NCI-H1930 (cell line): ENCODE measurements at regions not wholly inside any gene's neighbourhood (a gene's known extent, or its start where the extent isn't known, plus 50 kb on each side); places are given as distances from the start of the nearest gene placed in this dataset.

ENCODE experiments used
- DNase-seq, 2 experiments: peaks; one replicate each; lab custom pipeline; 2025; lab: John Stamatoyannopoulos, UW

DNA sequence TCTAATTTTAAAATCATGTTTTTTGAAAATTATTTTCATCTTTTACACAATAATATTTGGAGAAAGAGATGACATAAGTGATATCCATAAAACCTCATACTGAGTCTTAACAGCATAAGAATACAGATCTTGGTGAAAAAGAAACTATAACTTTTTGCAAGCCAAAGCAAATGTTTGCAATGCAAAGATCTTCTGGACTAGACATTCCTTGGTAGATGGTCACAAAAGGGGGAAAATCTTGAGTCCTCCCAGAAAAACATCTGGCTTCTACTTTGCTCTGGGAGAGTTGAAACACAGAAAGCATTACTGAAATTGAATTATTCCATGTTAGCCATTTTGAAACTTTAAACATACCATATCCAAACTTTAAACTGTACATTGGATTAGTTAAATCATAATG lies 308.2 kb downstream of the ANXA1 start:
- no peak for DNase-seq

DNA sequence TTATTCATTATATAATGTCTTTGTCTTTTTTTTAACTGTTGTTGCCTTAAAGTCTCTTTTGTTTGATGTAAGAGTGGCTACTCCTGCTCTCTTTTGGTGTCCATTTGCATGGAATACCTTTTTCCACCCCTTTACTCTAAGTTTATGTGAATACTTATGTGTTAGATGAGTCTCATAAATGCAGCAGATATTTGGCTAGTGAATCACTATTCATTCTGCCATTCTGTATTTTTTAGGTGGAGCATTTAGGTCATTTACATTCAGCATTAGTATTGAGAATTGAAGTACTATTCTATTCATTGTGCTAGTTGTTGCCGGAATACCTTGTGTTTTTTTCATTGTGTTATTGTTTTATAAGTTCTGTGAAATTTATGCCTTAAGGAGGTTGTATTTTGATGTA lies 317.1 kb downstream of the ANXA1 start:
- DNase-seq, result no peak

DNA sequence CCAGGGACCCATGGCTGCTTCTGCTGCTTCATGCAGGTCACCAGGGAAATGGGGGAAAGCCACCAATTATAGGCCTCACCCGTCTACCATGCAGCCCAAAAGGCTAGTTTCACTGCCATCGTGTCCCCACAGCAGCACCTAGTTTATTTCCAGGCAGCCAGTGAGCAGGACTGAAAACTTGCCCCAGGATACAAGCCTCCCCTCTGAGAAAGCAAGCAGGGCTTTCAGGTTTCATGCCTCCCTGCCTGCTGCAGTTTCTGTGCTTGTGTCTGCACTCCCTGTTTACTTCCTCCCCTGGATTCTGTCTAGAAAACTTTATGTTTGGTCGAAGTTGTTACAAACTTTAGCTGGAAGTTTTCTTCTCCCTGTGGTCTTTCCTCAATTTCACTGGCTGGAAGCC lies 319.1 kb downstream of the ANXA1 start:
- DNase-seq, result no peak

DNA sequence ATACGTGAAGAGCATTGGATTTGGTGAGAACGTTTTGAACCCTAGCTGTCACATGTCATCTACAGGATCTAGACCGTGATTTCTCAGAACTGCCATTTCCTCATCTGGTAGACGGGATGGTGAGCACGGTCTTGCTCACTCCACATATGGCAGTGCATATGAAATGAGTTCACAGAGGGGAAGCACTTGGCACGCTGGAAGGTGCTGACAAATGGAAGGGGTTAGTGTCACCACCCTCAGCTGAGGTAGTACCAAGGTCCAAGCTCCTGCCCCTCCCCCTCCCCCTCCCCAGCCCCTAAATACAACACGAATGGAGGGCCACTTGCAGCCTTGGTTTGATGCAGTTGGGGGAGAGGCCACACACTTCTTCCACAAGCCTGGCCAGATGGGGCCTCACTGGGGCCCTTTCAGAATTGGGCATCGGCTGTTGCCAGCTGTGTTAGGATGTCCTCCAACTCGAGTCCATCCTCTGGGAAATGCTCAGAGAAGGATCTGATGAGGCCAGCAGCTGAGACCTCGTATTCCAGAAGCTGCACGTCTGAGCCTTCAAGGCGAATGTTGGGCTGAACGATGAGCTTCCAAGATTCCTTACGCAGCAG lies 322.4 kb downstream of the ANXA1 start:
- no peak for DNase-seq

DNA sequence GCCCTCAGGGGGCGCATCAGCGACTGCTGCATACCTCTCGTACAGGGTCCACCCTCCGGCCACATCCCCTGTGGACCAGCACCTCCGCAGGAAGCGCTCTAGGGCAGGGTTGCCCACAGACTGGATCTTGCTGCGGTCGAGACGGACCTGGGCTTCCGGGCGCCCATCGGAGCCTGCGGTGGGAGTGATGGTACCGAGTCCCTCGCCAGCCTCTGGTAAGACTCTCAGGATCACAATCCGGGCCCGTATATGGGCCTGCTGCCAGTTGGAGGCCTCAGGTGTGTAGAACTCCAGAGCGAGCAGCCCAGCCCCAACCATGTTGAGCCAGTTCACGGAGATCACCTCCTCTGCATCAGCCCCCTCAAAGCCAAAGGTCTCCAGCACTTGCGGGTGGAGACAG lies 323.0 kb downstream of the ANXA1 start:
- DNase-seq, result no peak

DNA sequence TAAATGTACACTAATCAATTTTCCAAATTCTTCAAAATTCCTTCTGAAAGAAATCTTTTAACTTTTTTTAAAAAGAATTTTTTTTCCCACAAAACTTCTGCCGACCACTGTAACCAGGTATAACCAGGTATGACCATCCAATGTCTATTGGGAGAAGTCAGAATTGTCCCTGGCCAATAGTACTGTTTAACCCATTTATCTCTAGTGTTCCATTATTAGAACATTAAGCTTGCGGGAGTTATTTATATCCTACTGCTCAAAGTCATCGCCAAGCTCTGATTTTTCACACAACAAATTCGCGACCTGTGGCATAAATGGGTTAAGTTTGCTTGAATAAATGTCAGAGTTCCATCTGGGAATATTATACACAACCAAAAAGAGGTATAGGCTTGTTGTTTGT lies 343.2 kb downstream of the ANXA1 start:
- DNase-seq, result no peak

DNA sequence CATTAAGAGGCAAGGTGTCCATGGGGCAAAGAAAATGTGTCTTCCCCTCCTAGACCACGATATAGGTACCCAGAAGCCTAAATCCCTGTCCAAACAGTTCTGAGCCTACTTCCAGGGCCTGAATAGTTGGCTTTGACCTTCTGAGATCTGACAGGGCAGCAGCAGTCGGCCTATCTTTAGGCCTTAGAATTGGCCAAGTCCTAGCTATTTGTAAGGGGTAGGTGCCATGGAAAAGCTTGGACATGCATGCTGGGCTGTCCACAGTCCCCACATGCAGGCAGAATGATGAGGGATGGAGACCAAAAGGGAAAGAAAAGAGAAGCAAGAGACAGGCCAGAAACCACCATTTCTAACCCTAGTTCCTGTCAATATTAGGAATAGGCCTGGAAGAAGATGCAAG lies 346.1 kb downstream of the ANXA1 start:
- DNase-seq, result no peak

DNA sequence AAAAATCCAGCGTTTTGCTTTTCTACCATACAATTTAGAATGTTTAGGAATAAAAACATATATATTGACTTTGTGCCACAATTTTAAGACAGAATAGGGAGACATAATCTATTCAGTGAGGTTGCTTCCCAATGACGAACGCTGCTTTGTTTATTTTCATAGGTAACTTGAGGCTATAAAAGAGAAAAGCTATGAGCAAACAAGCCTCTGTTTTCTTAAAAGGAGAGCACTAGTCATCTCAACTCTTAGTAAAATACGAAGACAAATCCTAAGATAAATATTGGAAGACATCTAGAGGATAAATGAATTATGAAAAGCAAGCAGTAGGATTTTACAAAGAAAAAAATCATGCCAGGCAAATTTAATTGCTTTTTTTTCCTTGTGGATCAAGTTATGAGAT lies 363.6 kb downstream of the ANXA1 start:
- peak; percentile 2 to 33 for DNase-seq

DNA sequence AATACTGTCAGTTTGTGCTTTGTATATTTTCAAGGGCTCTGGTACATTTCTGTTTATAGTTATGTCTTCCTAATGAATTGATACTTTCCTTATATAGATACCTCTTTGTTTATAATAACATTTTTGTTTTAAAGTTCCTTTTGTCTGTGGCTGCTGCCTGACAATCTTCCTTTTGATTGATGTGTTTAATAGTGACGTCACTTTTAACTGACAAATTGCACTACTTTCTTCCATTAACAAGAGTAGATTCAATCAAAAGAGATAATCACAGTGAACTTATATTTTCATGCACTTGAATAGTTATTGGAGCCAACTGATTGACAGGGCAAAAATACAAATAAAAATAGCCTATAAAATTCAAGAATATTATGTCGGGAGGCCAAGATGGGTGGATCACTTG lies 371.7 kb downstream of the ANXA1 start:
- DNase-seq, result no peak

DNA sequence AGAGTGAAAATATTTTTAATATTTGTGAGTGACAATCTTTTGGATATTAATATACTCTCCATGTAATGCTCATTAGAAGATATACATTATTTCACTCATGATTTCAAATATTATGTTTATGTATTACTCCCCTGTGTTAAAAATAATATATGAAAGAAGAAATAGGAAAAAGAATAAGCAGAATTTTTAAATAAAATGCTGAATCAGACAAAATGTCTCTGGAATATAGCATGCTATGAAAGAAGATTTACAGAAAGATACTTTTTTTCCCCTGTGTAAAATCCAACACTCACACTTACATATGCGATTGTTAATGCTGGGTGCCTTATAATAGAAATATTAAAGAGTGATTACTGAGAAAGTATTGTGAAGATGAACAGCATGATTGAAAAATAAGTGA lies 373.7 kb downstream of the ANXA1 start:
- no peak for DNase-seq

DNA sequence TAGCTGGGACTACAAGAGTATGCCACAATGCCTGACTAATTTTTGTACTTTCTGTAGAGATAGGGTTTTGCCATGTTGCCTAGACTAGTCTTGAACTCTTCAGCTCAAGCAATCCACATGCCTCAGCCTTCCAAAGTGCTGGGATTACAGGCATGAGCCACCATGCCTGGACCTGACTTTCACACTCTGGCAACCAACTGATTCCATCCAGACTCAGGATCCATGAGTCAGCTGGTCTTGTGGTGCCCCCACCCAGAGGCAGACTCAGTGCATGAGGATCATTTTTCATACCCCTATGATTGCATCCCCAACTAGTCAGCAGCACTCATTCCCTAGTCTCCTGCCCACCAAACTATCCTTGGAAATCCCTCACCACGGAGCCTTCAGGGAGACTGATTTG lies 375.9 kb downstream of the ANXA1 start:
- no peak for DNase-seq

DNA sequence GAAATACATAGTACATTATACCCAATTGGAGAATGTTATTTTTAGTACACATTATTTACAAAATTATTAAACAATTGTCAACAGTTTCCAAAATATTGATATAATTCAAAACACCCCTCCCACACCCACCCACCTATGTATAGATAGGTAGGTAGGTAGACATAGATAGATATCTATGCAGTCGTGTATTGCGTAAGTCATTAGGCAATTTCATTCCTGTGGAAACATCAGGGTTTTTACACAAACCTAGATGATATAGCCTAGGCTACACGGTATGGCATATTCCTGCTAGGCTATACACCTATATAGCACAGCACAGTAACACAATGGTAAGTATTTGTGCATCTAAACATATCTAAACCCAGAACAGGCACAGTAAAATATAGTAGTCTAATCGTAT lies 377.3 kb downstream of the ANXA1 start:
- DNase-seq, result no peak

DNA sequence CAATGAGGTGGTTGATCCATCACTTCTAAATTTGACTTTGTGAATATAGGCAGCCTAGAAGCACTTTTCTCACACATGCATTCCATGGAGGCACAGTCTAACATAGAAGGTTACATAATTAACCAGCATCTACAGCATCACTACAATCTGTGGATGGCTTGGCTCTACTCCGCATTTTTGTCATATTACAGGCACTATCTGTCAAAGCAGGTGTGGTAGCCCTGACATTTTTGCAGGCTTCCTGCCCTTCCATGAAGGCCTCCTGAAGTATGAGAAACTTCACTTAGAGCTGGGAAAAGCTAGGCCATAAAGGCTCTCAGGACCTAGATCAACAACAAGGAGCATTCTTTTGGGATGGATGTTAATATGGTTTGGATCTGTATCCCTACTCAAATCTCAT lies 378.0 kb downstream of the ANXA1 start:
- no peak for DNase-seq

DNA sequence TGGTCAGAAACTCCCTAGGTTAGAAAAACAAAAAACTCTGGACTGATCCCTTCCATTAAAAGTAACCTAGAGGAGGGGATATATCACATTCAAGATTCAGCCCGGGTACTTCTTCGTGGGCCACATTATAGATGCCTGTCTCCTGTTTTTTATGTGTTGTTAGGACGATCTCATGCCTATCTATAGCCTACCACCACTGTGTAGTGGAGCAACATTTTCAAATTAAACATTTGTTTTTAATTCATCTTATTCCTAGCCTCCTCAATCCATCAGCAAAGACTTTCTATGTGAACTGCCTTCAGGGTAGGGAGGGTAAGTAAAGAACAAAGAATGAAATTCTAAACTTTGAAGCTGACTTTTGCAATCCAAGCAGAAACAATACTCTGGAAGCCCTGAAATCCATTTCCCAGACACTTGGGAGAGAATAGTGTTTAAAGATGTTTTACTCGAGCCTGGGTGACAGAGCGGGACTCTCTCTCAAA lies 379.4 kb downstream of the ANXA1 start:
- no peak for DNase-seq

DNA sequence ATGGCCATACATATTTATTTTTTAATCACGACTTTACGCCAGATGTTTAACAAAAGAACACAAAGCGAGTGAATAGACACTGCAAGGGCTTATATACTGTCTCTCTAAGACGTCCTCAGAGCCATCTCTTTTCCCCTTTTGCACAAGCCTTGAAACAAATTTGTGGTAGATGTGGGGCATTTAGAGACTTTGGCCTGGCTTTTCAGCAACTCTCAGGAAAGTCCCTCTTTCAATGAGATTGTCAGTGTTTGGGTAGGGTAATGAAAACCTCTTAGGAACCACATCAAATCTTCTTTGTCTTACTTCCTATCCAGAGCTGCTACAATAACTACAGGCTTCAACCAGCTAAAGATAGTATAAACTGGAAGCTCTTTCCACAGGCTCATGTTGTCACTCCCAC lies 380.0 kb downstream of the ANXA1 start:
- DNase-seq, result no peak

DNA sequence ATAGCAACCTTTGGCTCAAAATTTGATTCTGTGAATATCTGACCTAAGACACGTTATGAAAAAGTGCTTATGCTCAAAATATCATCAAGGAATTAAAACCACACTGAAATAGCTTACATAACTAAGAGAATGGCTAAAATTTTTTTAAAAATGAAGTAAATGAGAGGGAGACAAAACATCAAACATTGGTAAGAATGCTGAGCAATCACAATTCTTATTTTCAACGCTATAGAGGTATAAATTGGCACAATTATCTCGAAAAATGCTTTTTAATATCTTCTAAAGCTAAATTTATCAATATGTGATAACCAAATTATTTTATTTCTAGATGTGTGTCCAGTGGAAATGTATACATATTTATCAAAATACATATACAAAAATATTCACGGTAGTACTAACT lies 381.3 kb downstream of the ANXA1 start:
- DNase-seq, result no peak

DNA sequence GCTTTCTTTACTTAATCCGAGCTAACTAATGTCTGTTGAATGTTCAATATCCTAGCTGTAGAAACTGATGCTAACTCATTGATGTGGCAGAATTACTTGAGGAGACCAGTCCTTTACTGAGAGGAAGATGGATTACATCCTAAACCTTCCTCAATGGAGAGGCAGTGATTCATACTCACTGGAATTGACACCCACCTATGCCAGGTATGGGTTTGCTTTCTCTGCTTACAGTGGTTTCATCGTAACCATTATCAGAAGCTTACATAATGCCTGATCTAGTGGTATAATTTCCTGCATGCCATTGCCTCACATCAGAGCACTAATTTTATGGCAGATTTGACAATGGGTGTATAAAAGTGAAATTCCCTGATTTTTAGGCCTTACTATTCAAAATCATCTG lies 384.7 kb downstream of the ANXA1 start:
- no peak for DNase-seq

DNA sequence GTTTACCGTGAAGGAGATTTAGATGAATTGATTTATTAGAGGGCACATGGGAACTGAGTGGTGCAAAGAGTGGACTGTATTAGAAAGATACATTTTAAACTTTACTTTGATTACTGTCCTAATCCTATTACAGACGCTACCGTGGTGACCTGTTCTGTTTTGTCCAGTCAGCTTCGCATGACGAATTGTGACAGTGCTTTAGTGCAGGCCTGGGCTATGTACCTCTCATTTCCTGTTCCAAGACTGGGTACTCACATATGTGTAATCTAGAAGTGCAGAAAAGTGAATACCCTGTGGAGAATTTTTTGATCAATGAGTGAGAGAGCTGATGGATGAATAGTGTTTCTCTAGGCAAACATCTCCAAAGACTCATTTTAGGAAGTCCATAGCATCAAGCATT lies 385.9 kb downstream of the ANXA1 start:
- no peak for DNase-seq

DNA sequence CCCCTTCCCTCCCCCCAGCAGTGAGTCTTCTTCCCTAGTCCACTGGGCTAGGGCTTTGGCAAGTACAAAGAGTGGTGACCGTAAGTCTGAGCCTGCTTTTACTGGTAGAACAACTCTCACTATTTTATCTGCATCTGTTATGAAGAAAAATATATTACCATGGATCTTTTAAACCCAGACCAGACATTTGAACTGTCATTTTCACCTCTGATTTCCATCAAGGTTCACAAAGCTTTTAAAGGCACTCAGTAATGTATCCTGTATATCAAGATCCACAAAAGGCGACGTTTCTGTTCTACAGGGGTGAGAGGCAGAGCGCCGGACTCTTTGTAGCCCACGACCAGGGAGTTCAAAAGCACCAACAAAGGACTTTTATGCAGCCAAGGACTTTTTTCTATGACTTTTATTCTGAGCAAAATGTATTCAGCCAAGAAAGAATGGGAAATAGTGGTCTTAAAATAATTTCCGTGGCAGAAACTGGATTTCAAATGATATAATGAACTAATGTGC lies 388.3 kb downstream of the ANXA1 start:
- no peak for DNase-seq

DNA sequence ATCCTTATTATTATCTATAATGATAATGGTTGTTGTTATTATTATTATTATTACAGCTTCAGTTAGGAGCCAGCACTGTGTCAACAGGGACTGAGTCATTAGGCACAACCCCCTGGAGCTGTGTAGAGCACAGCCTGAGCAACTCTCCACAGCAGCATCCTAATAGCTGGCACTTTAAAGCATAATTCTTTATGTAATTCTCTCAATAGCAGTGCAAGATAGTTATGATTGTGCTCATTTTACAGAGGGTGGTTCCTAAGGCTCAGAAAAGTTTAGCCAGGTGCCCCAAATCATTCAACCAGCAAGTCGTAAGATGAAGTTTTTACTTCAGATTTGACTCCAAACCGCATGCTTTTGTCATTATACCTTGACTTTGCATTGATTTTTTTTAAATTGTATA lies 390.3 kb downstream of the ANXA1 start:
- no peak for DNase-seq

DNA sequence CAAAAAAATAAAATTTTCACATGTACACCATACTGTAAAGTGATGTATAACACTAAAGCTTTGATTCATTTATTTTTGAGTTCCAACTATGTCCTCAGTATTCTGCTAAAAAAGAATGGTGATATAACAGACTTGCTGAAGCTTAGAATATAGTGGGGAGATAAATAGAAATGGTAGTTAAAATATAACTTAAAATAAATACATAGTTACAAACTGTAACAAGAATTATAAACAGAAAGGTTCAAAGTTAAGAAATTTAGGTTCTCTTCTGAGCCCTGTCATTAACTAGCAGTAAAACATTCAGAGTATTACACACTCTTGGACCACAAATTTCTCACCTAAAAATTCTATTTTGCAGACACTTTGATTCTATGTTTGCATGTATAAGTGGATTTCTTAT lies 392.1 kb downstream of the ANXA1 start:
- DNase-seq, result no peak

DNA sequence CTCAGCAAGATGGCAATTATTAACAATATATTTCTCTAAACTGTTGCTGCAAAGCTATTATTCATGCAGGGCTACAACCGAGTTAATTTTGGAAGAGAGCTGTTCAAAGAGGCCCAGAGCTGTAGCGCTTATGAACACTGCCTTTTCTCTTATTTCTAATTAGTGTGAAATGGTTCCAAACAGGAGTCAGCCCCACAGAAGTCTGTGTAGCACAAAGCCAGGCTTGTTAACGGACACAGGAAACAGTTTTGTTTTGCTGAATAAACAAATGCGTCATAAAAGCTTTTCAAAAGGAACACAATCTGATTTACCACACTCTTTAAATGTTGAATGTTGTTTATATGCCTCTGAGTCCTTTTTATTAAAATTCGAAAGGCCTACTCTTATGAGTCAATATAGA lies 396.5 kb downstream of the ANXA1 start:
- peak; percentile 73 to 81 for DNase-seq

DNA sequence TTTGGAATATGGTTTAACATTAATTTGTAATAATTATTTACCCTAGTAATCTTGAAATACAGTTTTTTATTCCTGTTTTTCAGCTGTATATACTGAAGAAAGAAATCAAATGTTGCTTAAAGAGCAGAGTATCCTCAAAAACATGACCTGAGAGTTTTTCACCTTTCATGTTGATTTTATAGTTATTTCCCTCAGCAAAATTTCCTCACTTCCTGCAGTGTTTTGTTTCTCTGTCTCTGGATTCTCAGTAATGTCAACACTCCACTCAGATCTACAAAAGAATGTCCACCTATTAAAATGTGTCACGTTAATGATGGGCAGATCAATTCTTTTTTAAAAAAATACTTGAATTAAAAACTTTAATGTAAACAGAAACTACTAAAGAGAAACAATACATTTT lies 398.3 kb downstream of the ANXA1 start:
- no peak for DNase-seq

DNA sequence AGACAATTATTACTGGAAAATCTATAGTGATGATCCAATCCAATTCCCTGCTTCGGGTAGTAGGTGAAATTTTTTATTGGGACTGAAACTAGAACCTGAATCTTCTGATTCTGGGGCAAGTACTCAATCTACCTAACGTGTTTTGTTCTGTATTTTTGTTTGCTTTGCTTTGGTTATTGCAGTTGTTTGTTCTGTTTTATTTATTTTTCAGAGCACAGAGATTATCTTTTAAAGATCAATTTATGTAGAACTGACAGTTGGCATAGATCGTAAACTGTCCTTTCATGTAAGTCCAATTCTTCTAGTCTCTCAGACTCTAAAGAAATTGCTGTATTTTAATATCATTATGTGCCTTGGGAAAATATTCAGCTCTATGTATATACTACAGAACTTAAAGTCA lies 401.6 kb downstream of the ANXA1 start:
- DNase-seq, result no peak

DNA sequence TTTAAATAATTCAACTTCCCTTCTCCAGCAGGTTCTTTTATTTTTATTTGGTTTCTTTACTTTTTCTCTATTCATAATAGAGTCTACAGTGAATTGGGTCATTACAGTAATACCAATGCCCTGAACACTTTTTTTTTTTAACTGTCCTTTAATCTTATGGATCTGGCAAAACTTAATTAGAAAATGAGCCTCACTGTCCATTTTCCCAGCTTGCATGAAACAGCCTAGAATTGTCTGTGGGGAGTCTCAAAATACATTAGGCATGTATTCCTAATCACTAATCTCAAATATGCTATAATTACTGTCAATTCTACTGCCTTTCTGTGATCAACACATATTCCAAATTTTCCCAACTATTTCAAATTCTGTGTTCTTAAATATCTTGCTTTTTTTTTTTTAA lies 406.8 kb downstream of the ANXA1 start:
- no peak for DNase-seq
